ENCODE measurements at regions not wholly inside any gene's neighbourhood (a gene's known extent, or its start where the extent isn't known, plus 50 kb on each side); places are given as distances from the start of the nearest gene placed in this dataset.

GRCh38 chr3:99541181-99541580 lies 97.2 kb upstream of the COL8A1 start:
- no peak for DNase-seq

- DNase-seq, result no peak
Measured at GRCh38 chr3:99537416-99537815, 101.0 kb upstream of the COL8A1 start.

GRCh38 chr3:99536555-99537314 lies 101.7 kb upstream of the COL8A1 start:
- no peak for DNase-seq

- no peak for DNase-seq
Measured at GRCh38 chr3:99534951-99535704, 103.3 kb upstream of the COL8A1 start.

- no peak for DNase-seq
Measured at GRCh38 chr3:99532246-99532645, 106.1 kb upstream of the COL8A1 start.

GRCh38 chr3:99529265-99529664 lies 109.1 kb upstream of the COL8A1 start:
- DNase-seq, result no peak

- DNase-seq, result no peak
Measured at GRCh38 chr3:99526921-99527320, 111.5 kb upstream of the COL8A1 start.

GRCh38 chr3:99524559-99524958 lies 113.8 kb upstream of the COL8A1 start:
- no peak for DNase-seq

- no peak for DNase-seq
Measured at GRCh38 chr3:99523431-99524127, 114.8 kb upstream of the COL8A1 start.

- no peak for DNase-seq
Measured at GRCh38 chr3:99522147-99522546, 116.2 kb upstream of the COL8A1 start.

- no peak for DNase-seq
Measured at GRCh38 chr3:99521551-99521950, 116.8 kb upstream of the COL8A1 start.

GRCh38 chr3:99520513-99520912 lies 117.9 kb upstream of the COL8A1 start:
- no peak for DNase-seq

GRCh38 chr3:99516936-99517335 lies 121.5 kb upstream of the COL8A1 start:
- no peak for DNase-seq

- DNase-seq, result no peak
Measured at GRCh38 chr3:99515891-99516290, 122.5 kb upstream of the COL8A1 start.

- no peak for DNase-seq
Measured at GRCh38 chr3:99509224-99509623, 129.2 kb upstream of the COL8A1 start.

GRCh38 chr3:99508191-99508590 lies 130.2 kb upstream of the COL8A1 start:
- DNase-seq, result no peak

GRCh38 chr3:99505646-99506269 lies 132.6 kb upstream of the COL8A1 start:
- DNase-seq, result no peak

GRCh38 chr3:99505200-99505599 lies 133.2 kb upstream of the COL8A1 start:
- no peak for DNase-seq

GRCh38 chr3:99504258-99504657 lies 134.1 kb upstream of the COL8A1 start:
- DNase-seq, result no peak

- DNase-seq, result no peak
Measured at GRCh38 chr3:99503350-99503749, 135.0 kb upstream of the COL8A1 start.

- DNase-seq, result no peak
Measured at GRCh38 chr3:99502871-99503270, 135.5 kb upstream of the COL8A1 start.

GRCh38 chr3:99500485-99500884 lies 137.9 kb upstream of the COL8A1 start:
- no peak for DNase-seq
